ENCODE measurements at regions not wholly inside any gene's neighbourhood (a gene's known extent, or its start where the extent isn't known, plus 50 kb on each side); places are given as distances from the start of the nearest gene placed in this dataset.

DNA sequence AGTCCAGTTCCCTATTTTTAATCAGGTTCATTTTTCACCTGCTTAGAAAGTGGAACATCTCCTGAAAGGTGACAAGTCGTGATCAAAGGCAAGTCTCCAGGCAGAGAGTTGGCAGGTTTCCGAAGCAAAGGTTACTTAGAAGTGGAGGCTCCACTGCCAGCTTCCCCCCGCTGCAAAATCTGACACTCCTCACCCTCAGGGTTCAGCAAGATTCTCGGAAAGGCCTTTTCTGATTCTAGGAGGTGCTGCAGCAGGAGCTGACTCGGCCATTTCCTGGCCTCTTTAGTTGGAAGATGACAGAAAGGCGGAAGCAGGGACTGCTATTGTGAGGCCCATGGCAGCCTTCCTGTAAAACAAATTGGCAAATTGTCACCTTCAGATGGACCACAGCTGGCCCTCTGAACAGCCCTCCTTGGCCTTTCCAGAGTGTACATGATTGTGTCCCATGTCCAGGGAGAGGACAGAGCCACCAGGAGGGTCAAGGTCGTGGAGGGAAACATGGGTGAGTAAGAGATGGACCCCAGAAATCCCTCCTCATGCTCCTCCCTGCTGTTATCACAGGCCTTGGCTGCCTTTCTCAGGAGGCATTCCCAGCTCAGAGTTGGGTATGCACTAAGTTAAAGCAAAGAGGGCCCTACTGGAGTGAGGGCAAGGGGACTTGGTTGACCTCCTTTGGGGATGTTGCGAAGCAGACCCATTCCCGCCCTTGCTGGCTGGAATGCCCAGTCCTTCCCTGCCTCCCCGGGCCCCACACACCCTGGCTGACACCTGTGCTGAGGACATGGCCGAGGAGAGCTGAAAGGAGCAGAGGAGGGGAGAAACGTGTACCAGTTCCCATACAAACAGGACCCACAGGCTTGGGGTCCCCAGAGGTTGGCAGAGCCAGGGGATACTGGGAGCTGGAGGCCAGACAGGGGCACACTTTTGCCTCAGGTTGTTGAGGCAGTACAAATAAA, 115.5 kb upstream of the IRF2BP2 start:
- TF ChIP-seq CTCF (IDR thresholded peaks at IDR 0.05; ENCODE audit: unreplicated experiment), result no peak
- H3K27me3 Mint-ChIP-seq (ENCODE audit: low read depth), result no peaks in the 10 kb centered on the region
- H3K9me3 Mint-ChIP-seq, result no peaks in the 10 kb centered on the region
- peak overlapping the region; percentile 99 for H3K27ac Mint-ChIP-seq
- H3K4me3 Mint-ChIP-seq, result no peak overlapping the region
- no peaks in the 10 kb centered on the region for H3K36me3 Mint-ChIP-seq
- DNase-seq (ENCODE audit: low spot score in 2 of 2, unreplicated experiment in 2 of 2), result no peak
- peaks cover 90% of the 10 kb centered on the region for H3K4me1 Mint-ChIP-seq

GRCh38 chr1:234724516-234725176, 114.7 kb upstream of the IRF2BP2 start:
- TF ChIP-seq CTCF (IDR thresholded peaks at IDR 0.05; ENCODE audit: unreplicated experiment), result no peak
- no peaks in the 10 kb centered on the region for H3K27me3 Mint-ChIP-seq (ENCODE audit: low read depth)
- peak in 1 of 2 experiments; percentile 72 for DNase-seq (ENCODE audit: low spot score in 2 of 2, unreplicated experiment in 2 of 2)
- H3K36me3 Mint-ChIP-seq, result no peaks in the 10 kb centered on the region
- H3K4me3 Mint-ChIP-seq, result peak overlapping the region; percentile 16
- H3K9me3 Mint-ChIP-seq, result no peaks in the 10 kb centered on the region
- H3K27ac Mint-ChIP-seq, result peak overlapping the region; percentile 99
- peaks cover 91% of the 10 kb centered on the region for H3K4me1 Mint-ChIP-seq

DNA sequence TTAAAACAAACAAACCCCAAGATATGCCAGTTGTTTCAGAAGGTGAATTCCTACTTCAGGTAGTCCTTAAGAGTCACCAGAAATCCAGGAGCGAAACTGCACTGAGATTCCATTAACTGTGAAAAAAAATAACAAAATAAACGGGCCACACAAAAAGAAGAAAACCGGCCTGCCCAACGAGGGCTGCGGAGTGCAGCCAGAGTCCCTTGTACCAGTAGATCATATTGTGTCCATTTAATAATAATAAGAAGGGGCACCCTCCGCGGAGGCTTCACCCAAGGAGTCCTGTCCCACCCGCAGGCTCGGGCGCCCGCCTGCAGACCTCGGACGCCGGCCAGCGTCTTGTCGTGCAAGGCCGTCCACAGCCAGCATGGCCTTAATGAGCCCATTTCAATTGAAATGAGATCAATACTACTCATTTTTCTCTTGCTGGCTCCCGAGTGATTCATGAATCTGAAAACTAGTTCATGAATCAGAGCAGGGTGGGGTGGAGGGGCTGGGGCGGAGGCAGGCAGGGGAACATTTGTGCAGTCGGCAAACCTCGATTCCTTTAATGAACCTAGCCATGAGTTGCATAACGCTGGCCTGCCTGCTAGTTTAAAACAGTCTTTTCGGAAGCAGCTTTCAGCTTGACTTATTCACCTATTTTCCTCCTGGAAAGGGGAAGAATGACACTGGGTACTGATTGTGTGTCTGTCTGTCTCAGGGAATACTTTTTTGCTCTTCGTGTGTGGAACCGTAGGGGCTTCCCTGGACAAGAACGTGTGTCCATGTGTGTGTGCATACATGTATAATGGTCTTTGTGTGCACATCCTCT, 113.1 kb upstream of the IRF2BP2 start:
- Mint-ChIP-seq H3K4me1 (peaks cover 97% of the 10 kb centered on the region), H3K27ac (peak overlapping the region; percentile 99), H3K9me3 (no peaks in the 10 kb centered on the region), H3K27me3 (ENCODE audit: low read depth) (no peaks in the 10 kb centered on the region), H3K36me3 (no peaks in the 10 kb centered on the region), H3K4me3 (peak overlapping the region; percentile 42)
- no peak for DNase-seq (ENCODE audit: low spot score in 2 of 2, unreplicated experiment in 2 of 2)
- no peak for TF ChIP-seq CTCF (IDR thresholded peaks at IDR 0.05; ENCODE audit: unreplicated experiment)

GRCh38 chr1:234722270-234722704, 112.3 kb upstream of the IRF2BP2 start:
- Mint-ChIP-seq H3K27ac (peak overlapping the region; percentile 99), H3K27me3 (ENCODE audit: low read depth) (no peaks in the 10 kb centered on the region), H3K9me3 (no peaks in the 10 kb centered on the region), H3K36me3 (no peaks in the 10 kb centered on the region), H3K4me3 (peak overlapping the region; percentile 28), H3K4me1 (peaks cover 97% of the 10 kb centered on the region)
- DNase-seq (ENCODE audit: low spot score in 2 of 2, unreplicated experiment in 2 of 2), result no peak
- no peak for TF ChIP-seq CTCF (IDR thresholded peaks at IDR 0.05; ENCODE audit: unreplicated experiment)

DNA sequence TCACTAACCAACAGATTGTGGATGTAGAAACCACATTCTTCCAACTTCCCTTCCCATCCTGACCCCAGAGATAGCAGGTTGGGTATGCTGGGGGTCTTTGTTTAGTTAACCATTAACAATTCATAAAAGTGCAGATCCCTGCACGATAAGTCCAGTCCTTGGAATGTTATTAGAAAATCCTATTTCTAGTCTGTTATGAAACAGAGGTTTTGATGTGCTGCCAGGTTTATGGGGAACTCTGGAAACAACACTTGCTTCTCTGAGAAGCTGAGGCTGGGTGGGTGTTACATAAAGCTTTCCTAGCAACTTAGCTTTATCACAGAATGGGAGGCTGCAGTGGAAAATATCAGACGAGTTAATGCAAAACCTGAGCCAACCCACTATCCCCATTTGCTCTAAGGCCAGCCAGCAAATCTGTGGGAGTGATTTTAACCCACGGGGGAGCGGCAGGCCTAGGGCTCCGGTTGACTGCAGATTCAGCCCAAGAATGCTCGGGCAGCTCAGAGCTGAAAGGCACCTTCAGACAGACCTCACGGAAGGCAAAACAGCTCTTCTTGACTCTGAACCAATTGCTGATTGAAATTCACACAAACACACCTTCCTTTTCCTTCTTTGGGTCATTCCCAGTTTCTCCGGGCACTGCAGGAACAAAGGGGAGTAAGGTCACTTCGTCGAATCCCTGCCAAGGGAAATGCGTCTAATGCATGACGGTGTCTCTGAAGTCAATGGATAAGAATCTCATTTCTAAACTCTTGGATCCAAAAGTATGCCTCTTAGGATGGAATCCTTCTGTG, 111.7 kb upstream of the IRF2BP2 start:
- peaks cover 97% of the 10 kb centered on the region for H3K4me1 Mint-ChIP-seq
- no peak for DNase-seq (ENCODE audit: low spot score in 2 of 2, unreplicated experiment in 2 of 2)
- H3K27ac Mint-ChIP-seq, result peak overlapping the region; percentile 99
- no peak for TF ChIP-seq CTCF (IDR thresholded peaks at IDR 0.05; ENCODE audit: unreplicated experiment)
- H3K4me3 Mint-ChIP-seq, result peak overlapping the region; percentile 28
- no peaks in the 10 kb centered on the region for H3K9me3 Mint-ChIP-seq
- H3K36me3 Mint-ChIP-seq, result no peaks in the 10 kb centered on the region
- no peaks in the 10 kb centered on the region for H3K27me3 Mint-ChIP-seq (ENCODE audit: low read depth)
